HG03060 (cell line): ENCODE measurements at regions not wholly inside any gene's neighbourhood (a gene's known extent, or its start where the extent isn't known, plus 50 kb on each side); places are given as distances from the start of the nearest gene placed in this dataset.

Source experiments
- ATAC-seq: cut with Tn5 transposase; IDR thresholded peaks from one replicate; pipeline ENCODE4 v1.9.1; 2021; ENCODE audit warnings: low read depth, moderate number of reproducible peaks; ENCODE audit not compliant: unreplicated experiment

DNA sequence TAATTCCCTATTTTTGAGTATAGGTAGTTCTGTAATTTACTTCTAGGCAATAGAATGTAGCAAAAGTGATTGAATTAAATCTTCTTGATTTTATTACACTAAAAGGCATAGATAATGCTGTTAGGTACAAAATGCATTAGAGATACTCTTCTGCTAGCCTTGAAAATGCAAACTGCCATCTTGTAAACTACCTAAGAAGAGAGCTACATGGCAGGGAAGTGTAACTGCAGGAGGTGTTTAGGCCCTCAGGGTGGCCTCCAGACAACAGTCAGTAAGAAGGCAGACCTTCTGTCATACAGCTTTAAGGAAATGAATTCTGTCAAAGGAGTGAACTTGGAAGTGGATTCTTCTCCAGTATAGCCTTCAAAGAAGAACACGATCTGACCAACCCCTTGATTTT, 1396.8 kb upstream of the SLC39A10 start:
- no peak for ATAC-seq

DNA sequence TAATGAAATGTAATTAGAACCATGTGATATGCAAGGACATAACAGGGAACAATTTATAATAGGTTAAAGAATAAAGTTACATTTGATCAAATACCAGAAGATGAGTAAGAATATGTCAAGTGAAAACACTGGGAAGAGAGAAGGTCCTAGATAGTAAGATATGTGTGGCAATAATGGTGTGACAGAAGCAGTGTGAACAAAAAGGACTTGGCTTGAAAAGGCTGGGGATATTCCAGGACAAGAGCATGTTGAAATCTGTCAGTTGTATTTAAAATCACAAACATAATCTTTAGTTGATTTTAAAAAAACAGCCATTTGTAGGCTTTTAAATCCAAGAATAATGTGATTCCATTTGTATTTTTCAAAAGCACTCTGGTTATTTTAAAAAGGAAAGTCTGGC, 1399.9 kb upstream of the SLC39A10 start:
- no peak for ATAC-seq

DNA sequence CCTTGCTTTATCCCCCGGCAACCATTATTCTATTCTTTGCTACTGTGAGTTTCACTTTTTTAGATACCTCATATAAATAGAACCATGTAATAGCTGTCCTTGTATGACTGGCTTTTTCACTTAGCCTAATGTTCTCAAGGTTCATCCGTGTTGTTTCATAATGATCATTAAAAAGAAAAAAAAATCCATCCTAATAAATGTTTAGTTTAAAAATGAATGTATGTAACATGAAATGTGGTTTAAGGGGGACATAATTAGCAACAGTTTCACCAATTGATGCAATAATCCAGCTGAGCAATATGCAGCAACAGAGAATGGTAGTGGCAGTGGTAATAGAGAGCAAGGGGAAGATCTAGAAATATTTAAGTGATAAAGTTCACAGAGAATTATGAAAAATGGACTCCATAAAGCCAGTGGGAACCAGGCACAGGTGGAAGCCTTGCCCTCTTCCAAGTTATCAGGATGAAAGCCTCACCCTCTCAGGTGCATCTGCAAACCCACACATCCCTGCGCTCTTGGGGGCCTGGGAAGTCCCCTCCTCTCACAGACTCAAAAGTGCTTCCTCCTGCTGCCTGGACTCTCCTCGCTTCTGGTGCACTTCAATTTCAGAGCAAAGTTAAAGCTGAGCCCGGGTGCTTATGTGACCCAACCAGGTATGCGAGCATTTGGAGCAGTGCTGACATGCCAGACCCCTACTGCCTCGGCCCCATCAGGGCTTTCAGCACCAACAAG, 1403.3 kb upstream of the SLC39A10 start:
- no peak for ATAC-seq

DNA sequence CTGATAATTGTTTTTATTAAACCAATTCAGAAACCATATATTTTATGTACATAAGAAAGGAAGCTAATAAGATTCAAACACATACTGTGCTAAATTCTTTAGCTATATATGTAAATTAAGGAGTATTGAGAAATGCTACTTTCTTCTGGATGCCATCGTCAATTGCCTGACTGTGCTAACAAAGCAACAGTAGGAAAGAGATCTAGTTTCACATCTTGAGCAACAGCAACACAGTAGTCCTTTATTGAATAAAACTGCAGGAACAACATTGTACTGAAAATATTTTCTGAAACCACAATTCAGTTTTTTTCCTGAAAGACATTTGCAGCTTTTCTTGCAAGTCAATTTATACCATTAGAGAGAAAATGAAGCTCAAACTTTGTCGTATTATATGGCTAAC, 1404.9 kb upstream of the SLC39A10 start:
- ATAC-seq = no peak

DNA sequence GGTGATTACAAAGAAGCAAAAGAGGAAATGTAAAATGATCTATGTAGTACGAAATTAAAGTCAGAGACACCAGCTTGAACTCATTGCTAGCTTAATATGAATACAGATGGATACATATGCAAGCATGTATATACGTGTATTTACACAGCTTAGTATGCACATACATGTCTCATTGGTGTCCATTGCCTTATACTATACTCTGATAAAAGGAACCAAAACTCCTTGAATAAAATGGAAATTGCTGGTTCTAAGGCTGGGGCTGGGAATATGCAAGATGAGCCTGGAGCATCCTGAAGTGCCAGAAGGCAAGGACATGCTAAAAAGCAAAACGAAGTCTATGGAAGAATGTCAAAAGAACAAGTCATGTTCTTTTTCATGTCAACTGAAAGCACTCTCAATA, 1424.4 kb upstream of the SLC39A10 start:
- ATAC-seq = no peak

DNA sequence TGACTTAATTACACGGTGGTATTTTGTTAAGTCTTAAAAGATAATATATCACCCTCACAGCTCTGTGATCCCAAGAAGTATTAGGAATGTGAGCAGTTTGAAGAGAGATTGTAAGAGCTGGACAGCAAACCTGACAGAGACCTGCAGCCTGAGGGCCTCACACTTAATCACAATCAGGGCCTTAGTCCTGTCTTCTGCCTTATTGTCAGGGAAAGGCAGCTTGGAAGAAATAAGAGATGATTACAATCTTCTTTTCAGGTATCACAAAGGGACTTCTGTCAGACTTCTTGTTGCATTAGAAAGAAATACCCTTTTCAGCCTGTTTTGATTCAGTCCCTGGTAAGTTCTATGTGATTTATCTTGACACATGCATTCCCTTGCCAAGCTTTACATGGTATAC, 1433.8 kb upstream of the SLC39A10 start:
- ATAC-seq = no peak

DNA sequence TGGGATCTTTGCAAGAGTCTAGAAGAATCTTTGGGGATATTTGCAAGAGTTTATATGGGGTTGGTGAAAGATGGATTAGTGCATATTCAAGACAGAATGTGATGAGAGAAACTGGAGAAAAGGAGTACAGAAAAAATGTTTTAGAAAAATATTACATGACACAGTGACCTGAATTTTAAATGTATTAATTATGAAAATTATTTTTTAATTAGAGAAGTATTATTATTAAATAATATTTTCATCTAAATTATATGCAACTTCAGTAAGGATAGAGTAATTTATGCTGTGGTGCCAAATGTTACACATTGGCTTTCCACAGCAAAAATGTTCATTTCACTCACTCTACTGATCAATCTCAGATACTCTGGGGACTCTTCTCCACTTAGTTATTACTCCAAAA, 1442.8 kb upstream of the SLC39A10 start:
- no peak for ATAC-seq

DNA sequence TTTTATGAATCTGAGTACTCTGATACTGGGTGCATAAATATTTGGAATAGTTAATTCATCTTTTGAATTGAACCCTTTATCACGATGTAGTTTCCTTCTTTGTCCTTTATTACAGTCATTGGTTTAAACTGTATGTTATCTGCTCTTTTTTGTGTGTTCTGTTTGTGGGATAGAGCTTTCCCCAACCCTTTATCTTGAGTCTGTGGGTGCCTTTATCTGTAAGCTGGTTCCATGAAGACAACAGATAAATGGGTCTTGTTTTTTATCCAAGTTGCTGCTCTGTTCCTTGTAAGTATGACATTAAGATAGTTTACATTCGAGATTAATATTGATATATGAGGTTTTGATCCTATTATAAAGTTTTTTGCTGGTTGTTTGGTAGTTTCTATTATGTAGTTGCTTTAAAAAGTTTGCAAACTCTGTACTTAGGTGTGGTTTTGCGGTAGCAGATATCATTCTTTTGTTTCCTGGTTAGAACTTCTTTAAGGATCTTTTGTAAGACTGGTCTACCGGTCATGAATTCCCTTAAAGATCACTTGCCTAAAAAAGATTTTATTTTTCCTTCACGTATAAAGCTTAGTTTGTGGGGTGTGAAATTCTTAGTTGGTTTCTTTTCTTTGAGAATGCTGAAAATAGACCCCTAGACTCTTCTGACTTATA, 1451.3 kb upstream of the SLC39A10 start:
- no peak for ATAC-seq

DNA sequence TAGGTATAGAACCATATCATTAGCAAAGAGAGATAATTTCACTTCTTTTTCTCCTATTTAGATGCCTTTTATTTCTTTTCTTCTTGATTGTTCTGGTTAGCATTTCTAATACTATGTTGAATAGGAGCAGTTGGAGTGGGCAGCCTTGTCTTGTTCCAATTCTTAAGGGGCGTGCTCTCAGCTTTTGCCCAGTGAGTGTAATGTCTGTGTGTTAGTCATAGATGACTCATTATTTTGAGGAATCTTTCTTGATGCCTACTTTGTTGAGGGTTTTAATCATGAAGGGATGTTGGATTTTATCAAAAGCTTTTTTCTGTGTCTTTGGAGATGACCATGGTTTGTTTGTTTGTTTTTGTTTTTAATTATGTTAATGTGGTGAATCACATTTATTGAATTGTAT, 1453.1 kb upstream of the SLC39A10 start:
- no peak for ATAC-seq

DNA sequence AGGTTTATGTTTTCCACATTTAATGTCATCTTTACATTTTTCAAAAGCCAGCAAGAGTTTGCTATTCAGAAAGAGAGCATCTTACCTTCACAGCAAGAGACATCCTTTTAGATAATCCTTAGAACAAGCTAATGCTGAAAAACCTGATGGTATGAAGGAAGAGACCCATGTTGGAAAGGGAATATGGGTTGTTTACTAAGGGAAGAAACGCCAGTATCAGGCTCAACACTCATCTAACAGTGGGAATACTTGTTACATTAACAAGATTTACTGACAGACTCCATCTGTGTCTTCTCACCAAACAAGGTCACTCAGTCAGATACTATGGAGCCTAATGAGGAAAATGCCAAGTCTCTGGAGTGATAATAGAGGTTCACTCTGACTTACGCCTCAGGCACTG, 1474.1 kb upstream of the SLC39A10 start:
- no peak for ATAC-seq

DNA sequence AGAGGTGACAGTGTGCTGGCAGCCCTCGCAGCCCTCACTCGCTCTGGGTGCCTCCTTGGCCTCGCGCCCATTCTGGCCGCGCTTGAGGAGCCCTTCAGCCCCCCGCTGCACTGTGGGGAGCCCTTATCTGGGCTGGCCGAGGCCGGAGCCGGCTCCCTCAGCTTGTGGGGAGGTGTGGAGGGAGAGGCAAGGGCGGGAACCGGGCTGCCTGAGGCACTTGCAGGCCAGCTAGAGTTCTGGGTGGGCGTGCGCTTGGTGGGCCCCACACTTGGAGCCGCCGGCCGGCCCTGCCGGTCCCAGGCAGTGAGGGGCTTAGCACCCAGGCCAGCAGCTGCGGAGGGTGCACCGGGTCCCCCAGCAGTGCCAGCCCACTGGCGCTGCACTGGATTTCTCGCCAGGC, 1480.9 kb upstream of the SLC39A10 start:
- ATAC-seq = no peak

DNA sequence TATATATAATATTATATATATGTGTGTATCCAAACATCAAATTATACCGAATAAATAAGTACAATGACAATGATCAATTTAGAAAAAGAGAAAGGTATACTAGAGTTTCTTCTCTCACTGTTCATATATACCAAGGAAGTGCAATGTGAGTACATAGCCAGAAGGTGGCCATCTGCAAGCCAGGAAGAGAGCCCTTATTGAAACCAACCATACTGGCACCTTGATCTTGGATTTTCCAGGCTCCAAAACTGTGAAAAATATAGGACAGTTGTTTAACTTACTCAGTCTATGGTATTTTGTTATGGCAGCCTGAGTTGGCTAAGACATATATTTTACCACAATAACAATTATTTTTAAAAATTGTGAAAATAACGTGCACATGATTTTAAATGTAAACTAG, 1490.2 kb upstream of the SLC39A10 start:
- peak; percentile 85 for ATAC-seq

DNA sequence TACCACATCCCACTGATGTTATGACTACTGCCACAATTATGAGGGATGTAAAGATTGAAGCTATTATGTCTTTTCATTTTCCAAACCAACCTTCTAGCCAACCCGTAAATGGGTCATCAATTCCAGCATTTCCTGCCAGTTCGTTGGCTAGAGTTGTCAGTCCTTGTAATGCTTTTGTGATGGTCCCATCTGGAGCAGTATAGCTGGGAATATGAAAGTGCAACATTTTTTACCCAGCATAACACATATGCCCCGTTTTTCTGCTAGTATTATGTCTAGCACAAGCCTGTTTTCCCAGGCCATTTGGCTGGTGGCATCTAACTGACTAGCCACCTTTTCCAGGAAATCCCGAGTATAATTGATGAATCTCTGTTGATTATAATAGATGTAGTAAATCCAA, 1501.6 kb upstream of the SLC39A10 start:
- no peak for ATAC-seq

DNA sequence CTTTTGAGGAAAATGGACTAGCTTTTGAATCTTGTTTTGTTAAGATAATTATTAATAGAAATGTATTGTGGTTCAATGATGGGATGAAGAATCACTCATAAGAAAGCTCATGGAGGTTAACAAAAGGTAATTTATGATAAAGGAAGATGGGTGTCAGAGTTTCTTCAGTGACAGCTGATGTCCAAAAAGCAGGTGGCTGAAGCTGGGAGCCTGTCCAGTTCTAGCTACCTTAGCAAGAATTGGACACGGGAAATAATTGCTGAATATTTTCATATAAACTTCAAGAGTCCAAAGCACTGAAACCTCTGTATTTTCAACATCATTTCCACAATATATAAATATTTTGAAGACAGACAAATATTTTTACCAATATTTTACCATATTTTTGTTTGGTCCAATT, 1505.8 kb upstream of the SLC39A10 start:
- no peak for ATAC-seq

DNA sequence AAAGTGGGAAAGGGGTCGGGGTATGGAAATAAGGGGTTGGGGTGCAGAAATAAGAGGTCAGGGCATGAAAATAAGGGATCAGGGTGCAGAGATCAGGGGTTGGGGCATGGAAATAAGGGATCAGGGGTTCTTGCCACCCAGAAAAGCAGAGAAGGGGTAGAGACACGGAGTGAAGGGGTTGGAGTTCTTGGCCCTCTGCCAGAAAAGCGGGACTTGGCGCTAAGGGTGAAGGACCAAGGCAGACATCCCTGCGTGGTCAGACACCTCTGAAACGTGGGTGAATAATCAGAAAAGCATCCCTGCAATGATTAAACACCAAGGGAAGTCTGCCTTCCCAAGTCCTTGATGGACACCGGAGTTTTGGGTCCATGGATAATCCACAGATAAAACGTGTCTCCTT, 1521.6 kb upstream of the SLC39A10 start:
- no peak for ATAC-seq

DNA sequence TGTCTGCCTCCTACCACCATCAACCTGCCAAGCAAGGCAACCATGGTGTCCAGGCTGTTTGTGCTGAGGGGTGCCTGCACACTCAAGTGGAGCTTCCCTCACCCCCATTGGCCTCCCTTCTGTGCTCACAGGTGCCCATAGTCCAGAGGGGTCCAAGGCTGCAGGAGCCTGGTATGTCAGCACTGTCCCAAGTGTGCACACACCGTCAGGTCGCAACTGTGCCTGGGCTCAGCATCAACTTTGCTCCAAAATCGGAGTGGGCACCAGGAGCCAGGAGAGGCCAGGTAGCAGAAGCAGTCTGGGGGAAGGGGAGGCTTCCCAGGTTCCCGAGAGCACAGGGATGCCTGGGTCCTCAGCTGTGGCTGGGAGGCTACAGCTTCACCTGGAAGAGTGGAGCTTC, 1528.2 kb upstream of the SLC39A10 start:
- no peak for ATAC-seq

DNA sequence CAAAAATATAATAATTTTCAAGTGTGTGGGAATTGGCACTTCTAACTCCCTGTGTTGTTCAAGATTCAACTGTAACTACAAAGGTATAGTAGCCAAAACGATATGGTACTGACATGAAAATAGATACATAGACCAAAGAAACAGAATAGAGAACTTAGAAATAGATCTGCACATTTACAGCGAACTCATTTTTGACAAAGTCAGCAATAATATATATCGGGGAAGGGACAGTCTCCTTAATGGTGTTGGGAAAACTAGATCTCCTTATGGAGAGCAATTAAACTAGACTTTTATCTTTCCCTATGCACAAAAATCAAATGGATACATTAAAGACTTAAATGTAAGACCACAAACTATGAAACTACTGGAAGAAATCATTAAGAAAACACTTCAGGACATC, 1530.6 kb upstream of the SLC39A10 start:
- no peak for ATAC-seq

DNA sequence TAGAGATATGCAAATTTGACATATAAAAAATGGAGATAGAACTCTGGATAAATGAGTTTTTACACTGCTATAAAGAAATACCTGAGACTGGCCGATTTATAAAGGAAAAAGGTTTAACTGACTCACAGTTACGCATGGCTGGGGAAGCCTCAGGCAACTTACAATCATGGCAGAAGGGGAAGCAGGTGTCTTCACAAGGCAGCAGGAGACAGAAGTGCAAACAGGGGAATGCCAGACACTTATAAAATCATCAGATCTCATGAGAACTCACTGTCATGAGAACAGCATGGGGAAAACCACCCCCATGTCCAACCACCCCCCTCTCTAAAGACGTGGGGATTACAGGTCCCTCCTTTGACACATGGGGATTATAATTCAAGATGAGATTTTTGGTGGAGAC, 1540.2 kb upstream of the SLC39A10 start:
- ATAC-seq = no peak

DNA sequence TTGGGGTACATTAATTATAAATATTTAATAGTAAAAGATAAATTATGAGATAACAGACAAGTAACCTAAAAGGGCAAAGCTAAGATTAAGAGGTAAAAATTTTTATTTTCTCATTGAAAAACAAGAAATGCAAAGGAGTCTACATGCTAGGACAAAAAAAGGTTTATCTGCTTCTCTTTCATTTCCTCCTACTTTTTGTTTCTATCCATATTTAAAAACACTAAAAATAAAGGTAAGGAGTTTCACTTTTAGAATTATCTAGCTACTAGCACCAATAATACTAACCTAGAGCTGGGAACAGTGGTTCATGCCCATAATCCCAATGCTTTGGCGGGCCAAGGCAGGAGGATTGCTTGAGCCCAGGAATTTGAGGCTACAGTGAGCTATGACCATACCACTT, 1551.7 kb upstream of the SLC39A10 start:
- no peak for ATAC-seq

DNA sequence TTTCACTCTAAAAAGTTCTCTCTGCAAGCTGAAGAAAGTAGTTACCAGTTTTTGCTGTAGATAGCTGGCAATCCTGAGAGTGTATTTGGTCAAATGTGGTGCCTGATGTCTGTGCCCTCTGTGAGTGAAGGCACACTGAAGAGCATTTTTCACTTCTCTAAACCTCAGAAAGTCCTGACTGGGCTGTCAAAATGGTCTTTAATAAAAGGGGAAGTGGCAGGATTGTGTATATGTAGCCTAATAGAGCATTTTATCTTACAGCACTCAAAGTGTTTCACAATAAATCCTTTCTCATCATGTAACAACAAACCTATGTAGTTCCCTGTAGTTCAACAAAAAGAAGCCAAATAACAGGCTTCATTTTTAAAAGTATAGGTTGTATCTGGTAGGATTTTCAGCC, 1552.3 kb upstream of the SLC39A10 start:
- peak; percentile 92 for ATAC-seq

DNA sequence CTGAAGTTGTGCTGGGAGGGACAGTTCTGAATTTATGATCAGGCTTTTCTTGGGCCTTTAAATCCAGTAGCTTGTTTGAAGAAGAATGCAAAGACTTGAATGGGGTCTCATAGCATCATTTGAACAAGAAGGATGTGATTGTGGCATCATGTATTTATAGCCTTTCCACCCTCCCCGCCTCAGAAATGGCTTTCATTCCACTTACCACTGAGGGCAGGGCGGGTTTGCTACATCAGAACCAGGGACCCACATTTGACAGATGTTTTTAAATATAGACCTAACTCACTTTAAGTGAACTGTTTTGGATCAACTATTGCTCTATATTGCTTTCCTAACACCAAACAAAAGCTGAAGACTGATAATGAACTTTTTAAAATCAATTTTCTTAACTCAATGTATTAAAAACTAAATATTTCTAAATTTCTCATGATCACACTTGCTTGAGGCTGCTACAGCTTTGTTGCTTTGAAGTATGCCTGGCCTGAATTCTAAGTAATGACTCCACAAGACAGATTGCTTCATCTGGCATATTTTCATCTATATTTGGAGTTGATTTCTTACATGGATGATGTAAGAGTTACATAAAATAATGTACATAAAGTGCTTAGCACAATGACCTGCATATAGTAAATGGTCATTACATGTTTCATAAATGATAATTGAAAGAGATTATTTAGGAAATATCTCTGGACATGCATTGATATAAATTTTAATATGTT, 1552.9 kb upstream of the SLC39A10 start:
- peak; percentile 14 for ATAC-seq

DNA sequence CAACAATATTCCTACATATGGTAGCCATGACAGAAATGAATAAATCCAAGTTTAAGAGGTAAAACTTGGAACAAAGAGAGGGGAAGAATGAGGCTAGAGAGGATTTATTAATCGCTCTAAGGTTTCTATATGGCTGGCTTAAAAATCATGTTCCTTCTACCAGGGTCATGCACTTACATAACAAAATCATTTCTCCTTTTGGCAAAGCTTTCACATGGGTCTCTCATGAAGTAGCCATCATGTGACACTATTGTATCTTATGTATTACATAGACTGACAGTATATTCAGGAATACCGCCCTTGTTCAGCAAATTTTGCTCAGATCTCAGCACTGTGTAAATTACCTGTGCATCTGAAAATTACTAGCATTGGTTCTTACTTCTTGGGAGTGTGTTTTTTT, 1554.5 kb upstream of the SLC39A10 start:
- no peak for ATAC-seq
